Colonic mucosa (tissue), 4 donors: ENCODE measurements at regions not wholly inside any gene's neighbourhood (a gene's known extent, or its start where the extent isn't known, plus 50 kb on each side); places are given as distances from the start of the nearest gene placed in this dataset.

Source experiments
- DNase-seq: peaks from one replicate; pipeline ENCODE4 v3.0.0-alpha.2; 2020
- H3K27ac ChIP-seq: fragments of 200-600 bp; one replicate; pipeline ENCODE4 v1.8.0; 2021
- H3K27me3 ChIP-seq: fragments of 200-600 bp; one replicate; pipeline ENCODE4 v1.8.0; 2021
- H3K36me3 ChIP-seq: fragments of 200-600 bp; one replicate; pipeline ENCODE4 v1.8.0; 2021
- H3K4me1 ChIP-seq: fragments of 200-600 bp; one replicate; pipeline ENCODE4 v1.8.0; 2021; ENCODE audit warnings: mild to moderate bottlenecking
- H3K4me3 ChIP-seq: fragments of 200-600 bp; one replicate; pipeline ENCODE4 v1.8.0; 2021
- H3K9ac ChIP-seq, 2 donors: one replicate each; pipeline ENCODE4 v1.7.0; 2013; ENCODE audit warnings: control low read depth in 2 of 2, low read depth in 2 of 2, low read length in 2 of 2
- H3K9me3 ChIP-seq: fragments of 200-600 bp; one replicate; pipeline ENCODE4 v1.8.0; 2021
- CTCF ChIP-seq: fragments of 200-600 bp; IDR thresholded peaks from one replicate; pipeline ENCODE4 v1.8.0; 2022; ENCODE audit warnings: antibody characterized with exemption, mild to moderate bottlenecking
- intact Hi-C: fragments of 100-400 bp; cut with DNase I; formaldehyde crosslinking; loops from one replicate; pipeline ENCODE4 v1.14.1; 2022
- donor health status: healthy.
- donor health status: DM: no; HTN: no; CAD: no.
- donor health status: DM: no; HTN: no; CAD: no.

GRCh38 chr6:166770216-166771116 lies 143.4 kb upstream of the RPS6KA2 start:
- H3K27ac ChIP-seq, result no peak overlapping the region
- H3K9ac ChIP-seq, result no peak overlapping the region
- TF ChIP-seq CTCF, result no peak
- H3K36me3 ChIP-seq, result no peaks in the 10 kb centered on the region
- H3K9me3 ChIP-seq, result no peaks in the 10 kb centered on the region
- intact Hi-C loops, result no loop called here
- no peak for DNase-seq
- H3K4me3 ChIP-seq, result no peak overlapping the region
- H3K4me1 ChIP-seq, result no peaks in the 10 kb centered on the region
- no peaks in the 10 kb centered on the region for H3K27me3 ChIP-seq

GRCh38 chr6:166769648-166770047 lies 142.6 kb upstream of the RPS6KA2 start:
- DNase-seq, result peak; percentile 9
- intact Hi-C loops, result no loop called here
- H3K9ac ChIP-seq, result no peak overlapping the region
- no peak overlapping the region for H3K27ac ChIP-seq
- TF ChIP-seq CTCF, result no peak
- H3K9me3 ChIP-seq, result no peaks in the 10 kb centered on the region
- H3K4me3 ChIP-seq, result no peak overlapping the region
- H3K4me1 ChIP-seq, result no peaks in the 10 kb centered on the region
- no peaks in the 10 kb centered on the region for H3K36me3 ChIP-seq
- H3K27me3 ChIP-seq, result no peaks in the 10 kb centered on the region

- peak; percentile 7 for DNase-seq
- intact Hi-C loops, result no loop called here
- H3K9ac ChIP-seq, result no peak overlapping the region
- TF ChIP-seq CTCF, result no peak
- no peaks in the 10 kb centered on the region for H3K4me1 ChIP-seq
- H3K27ac ChIP-seq, result no peak overlapping the region
- H3K27me3 ChIP-seq, result no peaks in the 10 kb centered on the region
- H3K36me3 ChIP-seq, result no peaks in the 10 kb centered on the region
- H3K9me3 ChIP-seq, result no peaks in the 10 kb centered on the region
- no peak overlapping the region for H3K4me3 ChIP-seq
Measured at GRCh38 chr6:166768761-166769160, 141.7 kb upstream of the RPS6KA2 start.

GRCh38 chr6:166767230-166767629 lies 140.2 kb upstream of the RPS6KA2 start:
- intact Hi-C loops, result no loop called here
- Histone ChIP-seq H3K9me3 (no peaks in the 10 kb centered on the region), H3K4me3 (no peak overlapping the region), H3K27me3 (no peaks in the 10 kb centered on the region), H3K36me3 (no peaks in the 10 kb centered on the region), H3K9ac (no peak overlapping the region), H3K27ac (no peak overlapping the region), H3K4me1 (no peaks in the 10 kb centered on the region)
- DNase-seq, result peak; percentile 6
- no peak for TF ChIP-seq CTCF

- Histone ChIP-seq H3K27ac (no peak overlapping the region), H3K36me3 (no peaks in the 10 kb centered on the region), H3K9ac (no peak overlapping the region), H3K27me3 (no peaks in the 10 kb centered on the region), H3K4me1 (no peaks in the 10 kb centered on the region), H3K4me3 (no peak overlapping the region), H3K9me3 (no peaks in the 10 kb centered on the region)
- TF ChIP-seq CTCF, result no peak
- DNase-seq, result peak; percentile 10
- intact Hi-C loops, result no loop called here
Measured at GRCh38 chr6:166766769-166767168, 139.7 kb upstream of the RPS6KA2 start.
